ENCODE measurements at regions not wholly inside any gene's neighbourhood (a gene's known extent, or its start where the extent isn't known, plus 50 kb on each side); places are given as distances from the start of the nearest gene placed in this dataset.

DNA sequence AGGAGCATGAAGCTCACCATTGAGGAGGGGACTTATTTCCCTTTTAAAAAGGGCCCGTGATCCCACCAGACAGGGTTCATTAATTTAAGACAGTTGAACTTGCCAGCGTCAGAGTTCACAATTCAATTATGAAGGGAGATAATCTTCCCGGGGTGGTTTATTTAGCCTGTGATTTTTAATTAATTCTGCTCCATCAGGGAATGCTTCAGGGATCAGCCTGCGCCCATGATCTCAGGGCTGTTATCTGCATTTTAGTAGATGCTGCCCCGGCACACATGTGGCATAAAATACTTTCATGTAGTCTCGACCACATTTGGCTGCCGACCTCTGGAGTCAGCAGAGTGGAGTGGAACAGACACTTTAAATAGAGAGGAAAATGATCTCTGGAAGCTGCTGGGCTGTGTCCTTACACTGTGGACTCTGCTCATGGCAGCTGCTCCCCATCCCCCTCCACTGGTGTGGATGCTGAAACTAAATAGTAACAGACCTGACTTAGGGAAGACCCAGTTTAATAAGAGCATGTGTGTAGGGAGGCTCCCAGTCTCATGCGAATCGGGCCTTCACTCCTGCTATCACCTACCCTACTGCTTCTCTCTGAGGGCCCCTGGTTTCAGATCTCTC, 256.9 kb downstream of the TEX29 start:
- TF ChIP-seq, protein P1, sequence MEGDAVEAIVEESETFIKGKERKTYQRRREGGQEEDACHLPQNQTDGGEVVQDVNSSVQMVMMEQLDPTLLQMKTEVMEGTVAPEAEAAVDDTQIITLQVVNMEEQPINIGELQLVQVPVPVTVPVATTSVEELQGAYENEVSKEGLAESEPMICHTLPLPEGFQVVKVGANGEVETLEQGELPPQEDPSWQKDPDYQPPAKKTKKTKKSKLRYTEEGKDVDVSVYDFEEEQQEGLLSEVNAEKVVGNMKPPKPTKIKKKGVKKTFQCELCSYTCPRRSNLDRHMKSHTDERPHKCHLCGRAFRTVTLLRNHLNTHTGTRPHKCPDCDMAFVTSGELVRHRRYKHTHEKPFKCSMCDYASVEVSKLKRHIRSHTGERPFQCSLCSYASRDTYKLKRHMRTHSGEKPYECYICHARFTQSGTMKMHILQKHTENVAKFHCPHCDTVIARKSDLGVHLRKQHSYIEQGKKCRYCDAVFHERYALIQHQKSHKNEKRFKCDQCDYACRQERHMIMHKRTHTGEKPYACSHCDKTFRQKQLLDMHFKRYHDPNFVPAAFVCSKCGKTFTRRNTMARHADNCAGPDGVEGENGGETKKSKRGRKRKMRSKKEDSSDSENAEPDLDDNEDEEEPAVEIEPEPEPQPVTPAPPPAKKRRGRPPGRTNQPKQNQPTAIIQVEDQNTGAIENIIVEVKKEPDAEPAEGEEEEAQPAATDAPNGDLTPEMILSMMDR (IDR thresholded peaks at IDR 0.05; ENCODE audit: insufficient read depth, low read length, poor library complexity, severe bottlenecking): no peak
- TF ChIP-seq EZH2phosphoT487 (conservative IDR thresholded peaks at IDR 0.05; ENCODE audit: low read length): no peak
